ENCODE measurements at regions not wholly inside any gene's neighbourhood (a gene's known extent, or its start where the extent isn't known, plus 50 kb on each side); places are given as distances from the start of the nearest gene placed in this dataset.

DNA sequence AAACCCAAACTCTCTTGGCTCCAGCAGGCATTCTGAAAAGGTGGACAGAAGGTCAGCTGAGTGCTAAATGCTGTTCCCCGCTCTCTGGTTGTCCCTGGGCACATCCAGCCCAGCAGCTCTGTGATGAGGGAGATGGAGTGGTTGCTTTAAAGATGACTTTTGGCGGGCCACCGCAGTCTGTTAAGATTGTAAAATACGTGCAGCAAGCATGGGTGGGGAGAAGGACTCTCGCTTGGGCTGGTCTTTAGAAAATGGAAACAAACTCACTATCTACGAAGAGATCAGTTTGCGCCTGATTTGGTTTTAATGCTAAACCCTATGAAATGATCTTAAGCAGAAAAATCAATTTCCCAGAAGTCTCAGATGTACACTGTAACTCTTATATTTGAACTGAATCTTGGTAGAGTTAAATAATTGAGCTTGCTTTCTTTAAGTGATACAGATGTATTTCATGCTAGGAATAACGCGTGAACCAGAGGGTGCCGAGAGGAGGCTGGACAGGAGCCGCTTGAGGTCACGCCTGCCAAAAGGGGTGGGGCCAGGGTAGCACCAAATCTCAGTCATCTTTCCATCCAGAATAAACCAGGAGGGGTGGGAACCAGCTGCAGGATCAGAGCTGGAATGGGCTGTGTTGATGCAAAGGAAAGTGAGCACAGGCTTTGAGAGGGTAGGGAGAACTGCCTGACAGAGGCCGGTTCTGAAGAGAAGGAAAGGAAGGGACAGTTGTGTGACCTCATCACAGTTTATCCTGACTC lies 170.2 kb upstream of the MKI67 start:
- DNase-seq (ENCODE audit: low spot score in 2 of 2) (no peak), ATAC-seq (no peak)
- Mint-ChIP-seq H3K36me3 (no peaks in the 10 kb centered on the region), H3K9me3 (peaks cover under 1 to 13% of the 10 kb centered on the region in 2 donors), H3K27ac (no peak overlapping the region)

DNA sequence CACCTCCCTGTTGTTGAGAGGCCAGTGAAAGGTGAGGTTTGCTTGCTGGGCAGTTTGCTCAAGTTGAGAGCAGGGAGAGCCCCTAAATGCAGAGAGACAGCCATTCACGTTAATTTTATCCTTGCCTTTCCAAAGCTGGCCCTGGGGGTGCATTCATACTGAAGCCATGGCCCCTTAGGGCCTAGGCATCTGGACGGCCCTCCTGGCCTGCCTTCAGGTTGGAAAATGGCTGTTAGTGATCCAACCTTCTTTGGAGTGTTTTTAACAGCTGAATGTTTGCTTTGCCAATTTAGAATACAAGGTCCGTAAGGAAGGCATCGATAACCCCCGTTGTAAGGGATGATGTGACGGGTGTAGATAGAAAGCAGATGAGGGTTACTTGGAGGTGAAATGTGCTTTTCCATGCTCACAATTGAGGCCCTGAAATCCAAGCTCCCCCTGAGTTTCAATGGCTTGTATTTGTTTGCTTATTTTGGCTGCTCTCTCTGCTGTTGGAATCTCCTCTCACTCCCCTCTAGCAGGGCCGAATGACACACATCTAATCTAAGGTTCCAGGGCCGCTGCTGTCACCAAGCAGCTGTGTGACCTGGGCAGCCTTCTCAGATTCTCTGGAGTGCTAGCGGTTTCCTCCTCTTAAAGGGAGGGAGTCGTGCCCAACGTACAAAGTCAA lies 171.6 kb upstream of the MKI67 start:
- H3K36me3 Mint-ChIP-seq = no peaks in the 10 kb centered on the region
- H3K27ac Mint-ChIP-seq = no peak overlapping the region
- peaks cover 5 to 17% of the 10 kb centered on the region in 2 donors for H3K9me3 Mint-ChIP-seq
- ATAC-seq = no peak
- no peak for DNase-seq (ENCODE audit: low spot score in 2 of 2)

DNA sequence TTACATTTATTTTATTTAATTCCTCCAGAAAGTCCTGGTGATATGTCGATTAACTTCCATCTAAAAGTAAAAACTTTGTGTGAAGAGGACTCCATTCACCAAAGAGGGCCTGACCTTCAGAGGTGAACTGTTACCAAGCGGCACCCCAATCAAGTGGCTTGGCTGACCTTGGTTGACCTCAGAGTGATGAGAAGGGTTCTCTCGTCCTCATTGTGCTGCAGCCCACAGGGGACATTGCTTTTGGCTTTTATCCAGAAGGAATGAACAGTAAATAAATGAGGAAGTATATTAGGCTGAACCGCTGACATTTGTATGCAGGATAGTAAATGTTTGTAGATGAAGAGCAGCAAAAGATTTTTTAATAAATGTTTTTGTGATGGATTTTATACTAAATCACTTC lies 172.4 kb upstream of the MKI67 start:
- H3K27ac Mint-ChIP-seq = no peak overlapping the region
- no peak for ATAC-seq
- DNase-seq (ENCODE audit: low spot score in 2 of 2) = no peak
- H3K9me3 Mint-ChIP-seq = peaks cover 8 to 17% of the 10 kb centered on the region in 2 donors
- no peaks in the 10 kb centered on the region for H3K36me3 Mint-ChIP-seq

DNA sequence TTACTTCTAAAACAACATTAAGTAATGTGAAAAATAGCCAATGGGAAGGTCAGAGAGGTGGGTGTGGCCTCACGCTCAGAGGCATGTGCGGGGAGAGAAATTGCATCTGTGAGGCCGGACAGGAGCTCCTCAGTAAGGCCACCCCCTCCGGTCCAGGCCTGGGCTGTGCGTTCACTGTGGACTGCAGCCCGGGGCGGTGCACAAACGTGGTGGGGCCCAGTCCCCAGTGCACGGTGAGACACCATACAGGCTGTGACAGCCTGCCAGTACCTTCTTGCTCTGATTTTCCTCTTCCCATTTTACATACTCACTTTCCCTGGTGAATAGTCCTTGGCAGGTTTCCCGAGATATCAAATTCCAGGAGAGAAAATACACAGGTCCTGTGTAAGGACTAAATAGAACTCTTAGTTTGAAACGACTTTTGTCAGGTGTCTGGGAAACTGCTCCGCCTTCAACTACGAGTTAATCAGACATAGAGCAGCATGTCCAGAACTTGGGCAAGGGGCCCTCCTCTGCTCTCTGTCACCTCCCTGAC lies 174.1 kb upstream of the MKI67 start:
- ATAC-seq = no peak
- H3K27ac Mint-ChIP-seq = no peak overlapping the region
- H3K9me3 Mint-ChIP-seq = peaks cover 8 to 23% of the 10 kb centered on the region in 2 donors
- no peaks in the 10 kb centered on the region for H3K36me3 Mint-ChIP-seq
- DNase-seq (ENCODE audit: low spot score in 2 of 2) = no peak

DNA sequence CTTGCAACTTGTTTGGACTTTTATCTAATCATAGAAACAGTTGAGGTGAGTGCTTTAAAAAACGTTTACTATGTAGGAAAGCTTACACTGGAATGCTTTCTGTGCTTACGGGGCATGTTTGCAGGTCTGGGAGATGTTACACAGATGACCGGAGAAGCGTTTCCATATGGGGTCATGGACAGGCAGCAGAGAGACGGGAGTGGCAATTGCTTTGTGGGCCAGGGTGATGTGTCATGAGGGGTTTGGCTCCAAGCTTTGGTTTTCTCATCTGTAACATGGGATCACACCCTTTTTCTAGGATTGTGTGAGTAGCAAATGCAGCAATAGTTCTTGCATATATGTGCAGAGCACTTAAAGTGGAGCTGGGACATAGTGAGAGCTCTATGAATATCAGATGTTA lies 174.8 kb upstream of the MKI67 start:
- no peak for ATAC-seq
- Mint-ChIP-seq H3K36me3 (no peaks in the 10 kb centered on the region), H3K9me3 (peaks cover 8 to 23% of the 10 kb centered on the region in 2 donors), H3K27ac (no peak overlapping the region)
- no peak for DNase-seq (ENCODE audit: low spot score in 2 of 2)

- Mint-ChIP-seq H3K9me3 (peaks cover 8 to 23% of the 10 kb centered on the region in 2 donors), H3K27ac (no peak overlapping the region), H3K36me3 (no peaks in the 10 kb centered on the region)
- DNase-seq (ENCODE audit: low spot score in 2 of 2) (no peak), ATAC-seq (no peak)
Observed at GRCh38 chr10:128302808-128303207, 176.6 kb upstream of the MKI67 start.

DNA sequence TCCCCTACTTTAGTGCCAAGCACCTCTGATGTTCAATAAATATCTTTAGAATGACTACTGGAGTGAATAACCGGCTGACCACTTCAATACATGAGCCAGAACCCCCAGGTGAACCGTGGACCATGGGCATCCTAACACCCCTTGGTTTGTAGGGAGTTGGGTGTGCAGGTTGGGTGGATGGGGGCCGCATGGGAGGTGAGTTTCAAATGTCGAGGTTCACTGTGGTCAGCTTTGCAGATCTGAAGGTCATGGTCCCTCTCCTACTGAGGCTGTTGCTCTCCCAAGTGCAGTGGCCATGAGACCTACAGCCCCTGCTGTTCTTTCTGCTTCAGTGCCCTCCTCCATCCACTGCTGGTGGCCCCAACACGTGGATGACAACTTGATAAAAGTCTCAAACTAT lies 178.0 kb upstream of the MKI67 start:
- Mint-ChIP-seq H3K36me3 (no peaks in the 10 kb centered on the region), H3K9me3 (peaks cover 8 to 23% of the 10 kb centered on the region in 2 donors), H3K27ac (no peak overlapping the region)
- DNase-seq (ENCODE audit: low spot score in 2 of 2) = no peak
- ATAC-seq = no peak

DNA sequence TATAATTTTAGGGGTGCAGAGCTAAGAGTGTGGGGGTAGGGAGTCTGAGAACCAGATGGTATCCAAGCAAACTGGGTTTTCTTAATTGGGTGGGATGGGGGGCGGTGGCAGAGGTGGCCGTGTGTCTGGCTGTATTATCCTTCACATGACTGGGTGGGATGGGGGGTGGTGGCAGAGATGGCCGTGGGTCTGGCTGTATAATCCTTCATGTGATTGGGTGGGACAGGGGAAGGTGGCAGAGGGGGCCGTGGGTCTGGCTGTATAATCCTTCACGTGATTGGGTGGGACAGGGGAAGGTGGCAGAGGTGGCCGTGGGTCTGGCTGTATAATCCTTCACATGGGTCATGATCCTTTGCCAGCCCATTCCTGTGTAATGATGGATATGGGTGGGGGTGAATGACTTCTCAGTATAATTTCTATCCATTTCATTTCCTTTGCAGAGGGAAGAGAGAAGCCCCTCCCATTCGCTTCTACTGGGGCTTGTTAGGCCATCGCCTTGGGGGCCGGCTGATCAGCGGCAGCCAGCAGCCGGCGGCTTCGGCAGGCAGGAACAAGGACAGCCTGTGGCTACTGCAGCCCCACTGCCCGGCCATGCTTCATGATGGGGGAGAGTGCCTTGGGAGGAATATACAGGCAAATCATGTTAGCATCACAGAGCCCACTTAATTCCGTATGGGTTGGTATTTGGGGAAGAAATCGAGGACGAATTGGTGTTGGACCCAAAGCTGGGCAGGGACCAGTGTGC lies 179.6 kb upstream of the MKI67 start:
- Mint-ChIP-seq H3K9me3 (peaks cover 8 to 16% of the 10 kb centered on the region in 2 donors), H3K27ac (no peak overlapping the region), H3K36me3 (no peaks in the 10 kb centered on the region)
- DNase-seq (ENCODE audit: low spot score in 2 of 2) (peak in 1 of 2 donors; percentile 41), ATAC-seq (no peak)

DNA sequence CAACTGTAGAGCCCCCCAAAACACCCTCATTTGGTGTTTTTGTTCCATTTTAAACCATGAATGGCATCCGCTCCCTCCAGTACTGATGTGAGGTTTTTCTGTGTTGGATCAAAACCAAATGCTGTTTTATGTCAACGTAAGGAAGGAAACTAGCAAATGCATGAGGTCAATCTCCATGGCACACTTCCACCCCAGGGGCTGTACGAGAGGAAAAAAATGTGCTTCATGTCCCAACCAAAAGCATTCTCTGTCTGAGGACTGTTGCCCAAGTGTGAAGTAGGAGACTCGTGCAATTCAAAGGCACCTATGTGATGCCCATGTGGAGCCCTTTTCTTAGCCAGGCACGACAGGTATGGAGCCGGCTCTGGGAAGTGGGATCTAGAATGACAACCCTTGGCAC lies 180.3 kb upstream of the MKI67 start:
- no peak overlapping the region for H3K27ac Mint-ChIP-seq
- H3K9me3 Mint-ChIP-seq = peaks cover 6 to 8% of the 10 kb centered on the region in 2 donors
- H3K36me3 Mint-ChIP-seq = no peaks in the 10 kb centered on the region
- DNase-seq (ENCODE audit: low spot score in 2 of 2) = no peak
- ATAC-seq = no peak

DNA sequence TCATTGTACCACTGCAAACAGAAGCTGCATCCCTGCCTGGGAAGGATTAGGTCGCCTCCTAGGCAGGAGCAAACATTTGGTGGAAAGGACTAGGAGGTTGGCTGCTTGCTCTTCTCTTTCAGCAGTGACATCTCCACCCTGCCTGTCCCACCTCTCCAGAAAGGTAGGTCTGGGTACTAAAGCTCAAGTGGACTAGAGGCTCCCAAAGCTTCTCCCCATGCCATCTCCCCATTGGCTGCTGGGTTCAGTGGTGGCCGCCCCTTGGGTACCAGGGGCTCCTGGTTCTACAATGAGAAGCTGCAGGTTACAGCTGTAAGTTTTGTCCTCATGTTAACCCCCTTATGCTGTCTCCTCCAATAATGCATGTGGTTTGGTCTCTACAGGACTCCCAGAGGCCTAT lies 180.7 kb upstream of the MKI67 start:
- DNase-seq (ENCODE audit: low spot score in 2 of 2) (no peak), ATAC-seq (no peak)
- Mint-ChIP-seq H3K9me3 (peaks cover 2 to 5% of the 10 kb centered on the region in 2 donors), H3K36me3 (no peaks in the 10 kb centered on the region), H3K27ac (no peak overlapping the region)

DNA sequence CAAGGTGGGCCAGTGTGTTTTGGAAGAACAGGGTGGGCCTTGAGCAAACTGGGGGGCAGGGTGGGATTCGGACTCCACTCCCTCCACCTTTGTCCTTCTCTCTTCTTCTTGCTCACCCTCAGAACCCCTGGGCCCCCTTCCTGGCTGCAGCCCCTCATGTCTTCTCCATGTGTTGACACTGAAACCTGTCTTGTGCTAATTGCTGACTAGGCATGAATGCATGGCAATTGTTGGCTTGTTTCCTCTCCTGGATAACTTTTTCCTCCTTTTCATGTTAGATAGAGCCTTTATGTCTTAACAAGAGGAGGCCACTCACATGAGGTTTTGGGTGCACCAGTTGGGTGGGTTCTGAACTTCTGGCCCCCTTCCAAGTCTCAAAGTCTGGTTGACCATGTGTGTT lies 181.6 kb upstream of the MKI67 start:
- no peaks in the 10 kb centered on the region for H3K36me3 Mint-ChIP-seq
- no peak for DNase-seq (ENCODE audit: low spot score in 2 of 2)
- H3K9me3 Mint-ChIP-seq = peaks cover 2 to 5% of the 10 kb centered on the region in 2 donors
- no peak overlapping the region for H3K27ac Mint-ChIP-seq
- no peak for ATAC-seq

GRCh38 chr10:128310971-128311658 lies 184.9 kb upstream of the MKI67 start:
- Mint-ChIP-seq H3K27ac (no peak overlapping the region), H3K36me3 (no peaks in the 10 kb centered on the region), H3K9me3 (no peaks in the 10 kb centered on the region)
- ATAC-seq = no peak
- no peak for DNase-seq (ENCODE audit: low spot score in 2 of 2)

DNA sequence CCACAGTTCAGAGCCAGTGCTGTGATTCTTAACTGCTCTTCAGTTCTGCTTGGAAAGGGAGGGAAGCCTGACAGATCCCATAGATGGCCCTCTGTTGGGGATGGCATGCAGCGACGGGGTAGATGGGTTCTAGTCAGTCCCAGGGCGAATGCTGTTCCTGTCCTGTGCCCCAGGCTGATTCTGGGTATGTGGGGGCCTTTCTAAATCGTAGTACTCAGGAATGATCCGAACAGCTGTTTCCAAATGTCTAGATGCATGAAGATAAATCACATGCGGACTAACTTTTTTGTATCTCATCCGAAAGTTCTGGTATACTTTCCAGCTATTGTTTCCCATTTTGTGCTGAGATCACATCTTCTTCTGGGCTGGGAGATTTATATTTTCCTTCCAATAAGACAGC lies 186.0 kb upstream of the MKI67 start:
- H3K36me3 Mint-ChIP-seq = no peaks in the 10 kb centered on the region
- DNase-seq (ENCODE audit: low spot score in 2 of 2) (no peak), ATAC-seq (no peak)
- H3K9me3 Mint-ChIP-seq = no peaks in the 10 kb centered on the region
- H3K27ac Mint-ChIP-seq = no peak overlapping the region

- no peaks in the 10 kb centered on the region for H3K36me3 Mint-ChIP-seq
- DNase-seq (ENCODE audit: low spot score in 2 of 2) (no peak), ATAC-seq (no peak)
- H3K9me3 Mint-ChIP-seq = no peaks in the 10 kb centered on the region
- H3K27ac Mint-ChIP-seq = no peak overlapping the region
Observed at GRCh38 chr10:128314686-128315085, 188.5 kb upstream of the MKI67 start.

- H3K36me3 Mint-ChIP-seq = no peaks in the 10 kb centered on the region
- ATAC-seq = no peak
- H3K9me3 Mint-ChIP-seq = no peaks in the 10 kb centered on the region
- H3K27ac Mint-ChIP-seq = no peak overlapping the region
- no peak for DNase-seq (ENCODE audit: low spot score in 2 of 2)
Observed at GRCh38 chr10:128316121-128316726, 190.0 kb upstream of the MKI67 start.

DNA sequence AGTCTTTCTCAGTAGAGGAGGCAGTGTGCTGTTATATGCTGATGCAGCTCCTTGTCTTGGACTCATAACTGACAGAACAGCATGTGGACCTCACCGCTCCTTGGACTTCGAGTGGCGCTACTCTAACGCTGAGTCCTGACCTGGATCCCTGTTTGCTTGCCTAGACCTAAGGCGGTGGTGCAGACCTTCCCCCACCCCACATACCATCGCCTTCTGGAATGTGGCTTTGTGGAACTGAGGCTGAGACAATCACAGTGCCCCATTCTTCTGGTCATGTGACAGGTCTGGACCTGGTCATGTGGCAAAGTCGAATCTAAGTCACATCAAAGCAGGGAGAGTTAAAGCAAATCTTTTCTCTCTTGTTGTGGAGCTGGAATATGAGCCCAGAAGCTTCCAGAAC lies 190.7 kb upstream of the MKI67 start:
- Mint-ChIP-seq H3K9me3 (no peaks in the 10 kb centered on the region), H3K36me3 (no peaks in the 10 kb centered on the region), H3K27ac (no peak overlapping the region)
- no peak for ATAC-seq
- no peak for DNase-seq (ENCODE audit: low spot score in 2 of 2)

Measured in activated naive CD4-positive, alpha-beta T cell treated with anti-CD3 and anti-CD28 coated beads, Interleukin-2, amount 50 U/mL, for 72 hours (primary cell).